Colonic mucosa (tissue), 4 donors: ENCODE measurements at regions not wholly inside any gene's neighbourhood (a gene's known extent, or its start where the extent isn't known, plus 50 kb on each side); places are given as distances from the start of the nearest gene placed in this dataset.

ENCODE experiments used
- DNase-seq: peaks from one replicate; pipeline ENCODE4 v3.0.0-alpha.2; 2020
- H3K27ac ChIP-seq: fragments of 200-600 bp; one replicate; pipeline ENCODE4 v1.8.0; 2021
- H3K27me3 ChIP-seq: fragments of 200-600 bp; one replicate; pipeline ENCODE4 v1.8.0; 2021
- H3K36me3 ChIP-seq: fragments of 200-600 bp; one replicate; pipeline ENCODE4 v1.8.0; 2021
- H3K4me1 ChIP-seq: fragments of 200-600 bp; one replicate; pipeline ENCODE4 v1.8.0; 2021; ENCODE audit warnings: mild to moderate bottlenecking
- H3K4me3 ChIP-seq: fragments of 200-600 bp; one replicate; pipeline ENCODE4 v1.8.0; 2021
- H3K9ac ChIP-seq, 2 donors: one replicate each; pipeline ENCODE4 v1.7.0; 2013; ENCODE audit warnings: control low read depth in 2 of 2, low read depth in 2 of 2, low read length in 2 of 2
- H3K9me3 ChIP-seq: fragments of 200-600 bp; one replicate; pipeline ENCODE4 v1.8.0; 2021
- intact Hi-C: fragments of 100-400 bp; cut with DNase I; formaldehyde crosslinking; loops from one replicate; pipeline ENCODE4 v1.14.1; 2022
- TF ChIP-seq, protein P1 (sequence below): fragments of 200-600 bp; IDR thresholded peaks from one replicate; pipeline ENCODE4 v1.8.0; 2022; ENCODE audit warnings: antibody characterized with exemption, mild to moderate bottlenecking
- donor health status: healthy.
- donor health status: DM: no; HTN: no; CAD: no.
- donor health status: DM: no; HTN: no; CAD: no.

GRCh38 chr16:48704710-48705109 lies 94.7 kb upstream of the N4BP1 start:
- no peaks in the 10 kb centered on the region for H3K36me3 ChIP-seq
- H3K9ac ChIP-seq = no peak overlapping the region
- no peaks in the 10 kb centered on the region for H3K9me3 ChIP-seq
- no peak overlapping the region for H3K4me3 ChIP-seq
- no peaks in the 10 kb centered on the region for H3K27me3 ChIP-seq
- intact Hi-C loops = no loop called here
- no peaks in the 10 kb centered on the region for H3K4me1 ChIP-seq
- TF ChIP-seq, protein P1, sequence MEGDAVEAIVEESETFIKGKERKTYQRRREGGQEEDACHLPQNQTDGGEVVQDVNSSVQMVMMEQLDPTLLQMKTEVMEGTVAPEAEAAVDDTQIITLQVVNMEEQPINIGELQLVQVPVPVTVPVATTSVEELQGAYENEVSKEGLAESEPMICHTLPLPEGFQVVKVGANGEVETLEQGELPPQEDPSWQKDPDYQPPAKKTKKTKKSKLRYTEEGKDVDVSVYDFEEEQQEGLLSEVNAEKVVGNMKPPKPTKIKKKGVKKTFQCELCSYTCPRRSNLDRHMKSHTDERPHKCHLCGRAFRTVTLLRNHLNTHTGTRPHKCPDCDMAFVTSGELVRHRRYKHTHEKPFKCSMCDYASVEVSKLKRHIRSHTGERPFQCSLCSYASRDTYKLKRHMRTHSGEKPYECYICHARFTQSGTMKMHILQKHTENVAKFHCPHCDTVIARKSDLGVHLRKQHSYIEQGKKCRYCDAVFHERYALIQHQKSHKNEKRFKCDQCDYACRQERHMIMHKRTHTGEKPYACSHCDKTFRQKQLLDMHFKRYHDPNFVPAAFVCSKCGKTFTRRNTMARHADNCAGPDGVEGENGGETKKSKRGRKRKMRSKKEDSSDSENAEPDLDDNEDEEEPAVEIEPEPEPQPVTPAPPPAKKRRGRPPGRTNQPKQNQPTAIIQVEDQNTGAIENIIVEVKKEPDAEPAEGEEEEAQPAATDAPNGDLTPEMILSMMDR = no peak
- H3K27ac ChIP-seq = no peak overlapping the region
- no peak for DNase-seq

- Histone ChIP-seq H3K9ac (no peak overlapping the region), H3K4me1 (no peaks in the 10 kb centered on the region), H3K36me3 (no peaks in the 10 kb centered on the region), H3K27me3 (no peaks in the 10 kb centered on the region), H3K27ac (no peak overlapping the region), H3K9me3 (no peaks in the 10 kb centered on the region), H3K4me3 (no peak overlapping the region)
- TF ChIP-seq, protein P1 = peak; percentile 59
- intact Hi-C loops = loop anchor here (2.0 kb wide), 1 partner anchor 663 kb away; no protein-coding TSS in a partner anchor
- peak; percentile 42 for DNase-seq
These were observed 77.5 kb upstream of the N4BP1 start for GRCh38 chr16:48687421-48688038.

DNA sequence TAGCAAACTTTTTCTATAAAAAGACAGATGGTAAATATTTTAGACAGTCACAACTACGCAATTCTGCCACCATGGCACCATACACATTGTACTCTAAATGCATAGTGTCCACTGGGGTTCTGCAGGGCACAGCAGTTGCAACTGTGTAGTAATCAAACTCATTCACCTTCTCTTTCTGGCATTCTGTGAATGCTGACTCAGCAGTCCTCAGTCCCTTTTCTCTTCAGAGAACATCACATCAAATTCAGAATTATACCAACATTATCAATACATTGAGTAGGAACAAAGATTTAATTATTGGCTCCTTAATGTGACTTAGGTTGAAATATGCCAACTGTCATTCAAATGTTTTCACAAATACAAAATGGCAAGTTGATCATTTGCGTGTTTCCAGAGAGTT lies 74.2 kb upstream of the N4BP1 start:
- Histone ChIP-seq H3K9ac (no peak overlapping the region), H3K36me3 (no peaks in the 10 kb centered on the region), H3K27me3 (no peaks in the 10 kb centered on the region), H3K4me1 (no peaks in the 10 kb centered on the region), H3K27ac (no peak overlapping the region), H3K9me3 (no peaks in the 10 kb centered on the region), H3K4me3 (no peak overlapping the region)
- DNase-seq = no peak
- intact Hi-C loops = no loop called here
- TF ChIP-seq, protein P1 = no peak

GRCh38 chr16:48682971-48683370 lies 73.0 kb upstream of the N4BP1 start:
- TF ChIP-seq, protein P1 = no peak
- Histone ChIP-seq H3K4me3 (no peak overlapping the region), H3K4me1 (no peaks in the 10 kb centered on the region), H3K36me3 (no peaks in the 10 kb centered on the region), H3K27ac (no peak overlapping the region), H3K27me3 (no peaks in the 10 kb centered on the region), H3K9ac (no peak overlapping the region), H3K9me3 (no peaks in the 10 kb centered on the region)
- intact Hi-C loops = no loop called here
- DNase-seq = no peak

DNA sequence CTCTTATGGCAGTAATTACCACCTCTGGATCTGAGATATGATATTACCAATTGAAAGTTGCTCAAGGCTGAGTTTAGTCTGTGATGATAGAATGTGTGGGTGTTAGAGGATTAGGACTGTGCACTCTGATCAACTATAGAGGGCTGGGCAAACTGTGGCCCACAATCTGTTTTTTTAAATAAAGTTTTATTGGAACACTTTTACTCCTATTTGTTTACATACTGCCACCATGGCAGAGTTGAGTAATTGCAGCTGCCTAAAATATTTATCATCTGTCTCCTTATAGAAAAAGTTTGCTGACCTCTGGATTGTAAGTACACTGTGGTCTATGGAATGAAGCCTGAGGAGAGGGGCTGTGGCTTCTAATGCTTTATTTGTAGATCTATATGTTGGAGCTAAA lies 71.5 kb upstream of the N4BP1 start:
- H3K4me3 ChIP-seq = no peak overlapping the region
- TF ChIP-seq, protein P1 = no peak
- no peak for DNase-seq
- no peaks in the 10 kb centered on the region for H3K27me3 ChIP-seq
- H3K4me1 ChIP-seq = no peaks in the 10 kb centered on the region
- H3K9me3 ChIP-seq = no peaks in the 10 kb centered on the region
- H3K27ac ChIP-seq = no peak overlapping the region
- intact Hi-C loops = no loop called here
- H3K9ac ChIP-seq = no peak overlapping the region
- H3K36me3 ChIP-seq = no peaks in the 10 kb centered on the region
